Renal pelvis (tissue), 1 donor: ENCODE measurements at regions not wholly inside any gene's neighbourhood (a gene's known extent, or its start where the extent isn't known, plus 50 kb on each side); places are given as distances from the start of the nearest gene placed in this dataset.
A peak's percentile ranks its signal among the peaks of the same experiment; 100 is the strongest.

Source experiments
- DNase-seq: peaks from one replicate; pipeline ENCODE4 v3.0.0-alpha.2; 2013

- DNase-seq, result no peak
Observed at GRCh38 chr15:31828594-31828993, 201.7 kb upstream of the CHRNA7 start.

- no peak for DNase-seq
Observed at GRCh38 chr15:31830591-31830990, 199.7 kb upstream of the CHRNA7 start.

- no peak for DNase-seq
Observed at GRCh38 chr15:31831596-31831995, 198.7 kb upstream of the CHRNA7 start.

GRCh38 chr15:31834654-31835053 is 195.7 kb upstream of the CHRNA7 start:
- DNase-seq, result no peak

GRCh38 chr15:31839388-31839787 is 190.9 kb upstream of the CHRNA7 start:
- DNase-seq, result no peak

GRCh38 chr15:31840849-31841476 is 189.4 kb upstream of the CHRNA7 start:
- no peak for DNase-seq

GRCh38 chr15:31842532-31843195 is 187.7 kb upstream of the CHRNA7 start:
- no peak for DNase-seq

GRCh38 chr15:31843426-31844055 is 186.8 kb upstream of the CHRNA7 start:
- DNase-seq, result no peak

- DNase-seq, result no peak
Observed at GRCh38 chr15:31845791-31846190, 184.5 kb upstream of the CHRNA7 start.

- DNase-seq, result no peak
Observed at GRCh38 chr15:31847961-31848360, 182.4 kb upstream of the CHRNA7 start.

GRCh38 chr15:31848621-31849020 is 181.7 kb upstream of the CHRNA7 start:
- no peak for DNase-seq

- no peak for DNase-seq
Observed at GRCh38 chr15:31852933-31853799, 177.1 kb upstream of the CHRNA7 start.

- DNase-seq, result no peak
Observed at GRCh38 chr15:31856581-31856980, 173.7 kb upstream of the CHRNA7 start.

GRCh38 chr15:31857194-31857593 is 173.1 kb upstream of the CHRNA7 start:
- DNase-seq, result no peak

GRCh38 chr15:31858026-31858425 is 172.3 kb upstream of the CHRNA7 start:
- no peak for DNase-seq

GRCh38 chr15:31866248-31866647 is 164.1 kb upstream of the CHRNA7 start:
- DNase-seq, result no peak

GRCh38 chr15:31867536-31868442 is 162.5 kb upstream of the CHRNA7 start:
- DNase-seq, result no peak

- no peak for DNase-seq
Observed at GRCh38 chr15:31869686-31870307, 160.5 kb upstream of the CHRNA7 start.

- DNase-seq, result peak; percentile 82
Observed at GRCh38 chr15:31870328-31871165, 159.8 kb upstream of the CHRNA7 start, which contains the start of gene OTUD7A. Gene OTUD7A, minus strand, starts transcription at chr15:31870673.
